CD4-positive, CD25-positive, alpha-beta regulatory T cell (primary cell): ENCODE measurements at regions not wholly inside any gene's neighbourhood (a gene's known extent, or its start where the extent isn't known, plus 50 kb on each side); places are given as distances from the start of the nearest gene placed in this dataset.

Source experiments
- ATAC-seq, 2 donors: fragments of 150-1000 bp; cut with Tn5 transposase; one replicate each; pipeline ENCODE4 v1.10.0; 2021; ENCODE audit warnings: low read depth in 2 of 2, moderate number of reproducible peaks in 2 of 2, moderate library complexity in 1 of 2
- DNase-seq, 3 donors: peaks; one replicate each; pipeline versions ENCODE4 v3.0.0 to v3.0.0-alpha.2; 2012 to 2022; ENCODE audit warnings: mixed read lengths in 1 of 3
- H3K27ac ChIP-seq: one replicate; pipeline ENCODE4 v1.7.0; 2013; ENCODE audit warnings: mild to moderate bottlenecking, low read length; ENCODE audit not compliant: insufficient read depth, poor library complexity, severe bottlenecking
- H3K27me3 ChIP-seq: one replicate; pipeline ENCODE4 v1.7.0; 2013; ENCODE audit warnings: low read length; ENCODE audit not compliant: control insufficient read depth, insufficient read depth
- H3K36me3 ChIP-seq: one replicate; pipeline ENCODE4 v1.7.0; 2013; ENCODE audit warnings: mild to moderate bottlenecking, low read length, moderate library complexity; ENCODE audit not compliant: control insufficient read depth, insufficient read depth
- H3K4me1 ChIP-seq: 2 replicates; pipeline ENCODE4 v1.7.0; 2013; ENCODE audit warnings: mild to moderate bottlenecking, low read length; ENCODE audit not compliant: insufficient read depth, control insufficient read depth, poor library complexity, severe bottlenecking
- H3K4me3 ChIP-seq: one replicate; pipeline ENCODE4 v1.7.0; 2013; ENCODE audit warnings: low read depth, mild to moderate bottlenecking, low read length, moderate library complexity
- H3K9me3 ChIP-seq, 2 experiments: 1 replicate in 1 of 2; 2 replicates in 1 of 2; pipeline ENCODE4 v1.7.0; 2013; ENCODE audit warnings: low read length in 2 of 2, mild to moderate bottlenecking in 1 of 2, moderate library complexity in 1 of 2; ENCODE audit not compliant: control insufficient read depth in 2 of 2
- H3K27ac Mint-ChIP-seq, 3 donors: one replicate each; pipeline ENCODE4 v1.8.0; 2020 to 2022; ENCODE audit warnings: mild to moderate bottlenecking in 3 of 3, mixed read lengths in 3 of 3, moderate library complexity in 2 of 3
- H3K27me3 Mint-ChIP-seq: one replicate; pipeline ENCODE4 v1.8.0; 2022; ENCODE audit warnings: mild to moderate bottlenecking, mixed read lengths
- H3K36me3 Mint-ChIP-seq: one replicate; pipeline ENCODE4 v1.8.0; 2020; ENCODE audit warnings: mixed read lengths
- H3K4me1 Mint-ChIP-seq, 4 donors: one replicate each; pipeline ENCODE4 v1.8.0; 2020 to 2022; ENCODE audit warnings: mixed read lengths in 4 of 4, mild to moderate bottlenecking in 1 of 4
- H3K4me3 Mint-ChIP-seq, 4 donors: one replicate each; pipeline ENCODE4 v1.8.0; 2020 to 2022; ENCODE audit warnings: mild to moderate bottlenecking in 4 of 4, mixed read lengths in 4 of 4, moderate library complexity in 3 of 4
- H3K9me3 Mint-ChIP-seq, 7 donors: one replicate each; pipeline ENCODE4 v1.8.0; 2020 to 2022; ENCODE audit warnings: mixed read lengths in 7 of 7, mild to moderate bottlenecking in 3 of 7, moderate library complexity in 2 of 7

- Histone ChIP-seq H3K9me3 (no peaks in the 10 kb centered on the region), H3K4me1 (no peaks in the 10 kb centered on the region), H3K4me3 (no peak overlapping the region), H3K36me3 (no peaks in the 10 kb centered on the region), H3K27me3 (no peaks in the 10 kb centered on the region), H3K27ac (no peak overlapping the region)
- DNase-seq (no peak), ATAC-seq (no peak)
- Mint-ChIP-seq H3K27ac (no peak overlapping the region), H3K27me3 (no peaks in the 10 kb centered on the region), H3K4me1 (peaks cover 0 to 1% (median under 1%) of the 10 kb centered on the region in 4 donors), H3K4me3 (no peak overlapping the region), H3K36me3 (no peaks in the 10 kb centered on the region), H3K9me3 (peaks cover 0 to 3% (median 0%) of the 10 kb centered on the region in 7 donors)
These were observed 266.5 kb upstream of the ADAMTS16 start for GRCh38 chr5:4873652-4874051.

- Mint-ChIP-seq H3K4me1 (no peaks in the 10 kb centered on the region), H3K27me3 (no peaks in the 10 kb centered on the region), H3K4me3 (no peak overlapping the region), H3K27ac (no peak overlapping the region), H3K36me3 (no peaks in the 10 kb centered on the region), H3K9me3 (peaks cover 0 to 3% (median 0%) of the 10 kb centered on the region in 7 donors)
- ATAC-seq (no peak), DNase-seq (no peak)
- no peaks in the 10 kb centered on the region for H3K27me3 ChIP-seq
- no peak overlapping the region for H3K4me3 ChIP-seq
- no peaks in the 10 kb centered on the region for H3K36me3 ChIP-seq
- no peaks in the 10 kb centered on the region for H3K9me3 ChIP-seq
- H3K4me1 ChIP-seq: no peaks in the 10 kb centered on the region
- H3K27ac ChIP-seq: no peak overlapping the region
These were observed 266.0 kb upstream of the ADAMTS16 start for GRCh38 chr5:4874097-4874496.

GRCh38 chr5:4875942-4876341 lies 264.2 kb upstream of the ADAMTS16 start:
- H3K27ac ChIP-seq: no peak overlapping the region

GRCh38 chr5:4876804-4877203 lies 263.3 kb upstream of the ADAMTS16 start:
- DNase-seq (no peak), ATAC-seq (peak in 1 of 2 donors; percentile 20)
- no peaks in the 10 kb centered on the region for H3K36me3 Mint-ChIP-seq
- H3K4me3 Mint-ChIP-seq: no peak overlapping the region
- Histone ChIP-seq H3K4me1 (no peaks in the 10 kb centered on the region), H3K27me3 (no peaks in the 10 kb centered on the region), H3K36me3 (no peaks in the 10 kb centered on the region), H3K27ac (no peak overlapping the region), H3K9me3 (no peaks in the 10 kb centered on the region), H3K4me3 (no peak overlapping the region)
- no peak overlapping the region for H3K27ac Mint-ChIP-seq
- no peaks in the 10 kb centered on the region for H3K4me1 Mint-ChIP-seq
- H3K27me3 Mint-ChIP-seq: no peaks in the 10 kb centered on the region
- no peaks in the 10 kb centered on the region for H3K9me3 Mint-ChIP-seq

More at GRCh38 chr5:4875942-4876341, 264.2 kb upstream of the ADAMTS16 start:
- no peaks in the 10 kb centered on the region for H3K27me3 ChIP-seq
- H3K36me3 Mint-ChIP-seq: no peaks in the 10 kb centered on the region
- no peaks in the 10 kb centered on the region for H3K4me1 Mint-ChIP-seq
- H3K27me3 Mint-ChIP-seq: no peaks in the 10 kb centered on the region
- H3K27ac Mint-ChIP-seq: no peak overlapping the region
- ATAC-seq (no peak), DNase-seq (no peak)
- H3K4me1 ChIP-seq: no peaks in the 10 kb centered on the region
- H3K9me3 Mint-ChIP-seq: peaks cover 0 to 3% (median 0%) of the 10 kb centered on the region in 7 donors
- no peaks in the 10 kb centered on the region for H3K9me3 ChIP-seq
- no peak overlapping the region for H3K4me3 ChIP-seq
- no peaks in the 10 kb centered on the region for H3K36me3 ChIP-seq
- H3K4me3 Mint-ChIP-seq: no peak overlapping the region

GRCh38 chr5:4877579-4877978 lies 262.6 kb upstream of the ADAMTS16 start:
- Mint-ChIP-seq H3K36me3 (no peaks in the 10 kb centered on the region), H3K27me3 (no peaks in the 10 kb centered on the region), H3K4me1 (no peaks in the 10 kb centered on the region), H3K27ac (no peak overlapping the region), H3K9me3 (peaks cover 0 to 2% (median 0%) of the 10 kb centered on the region in 7 donors), H3K4me3 (no peak overlapping the region)
- H3K36me3 ChIP-seq: no peaks in the 10 kb centered on the region
- no peak overlapping the region for H3K27ac ChIP-seq
- ATAC-seq: no peak
- H3K4me3 ChIP-seq: no peak overlapping the region
- no peaks in the 10 kb centered on the region for H3K9me3 ChIP-seq
- H3K4me1 ChIP-seq: no peaks in the 10 kb centered on the region
- no peak for DNase-seq
- no peaks in the 10 kb centered on the region for H3K27me3 ChIP-seq

- Mint-ChIP-seq H3K36me3 (no peaks in the 10 kb centered on the region), H3K9me3 (peaks cover 0 to 2% (median 0%) of the 10 kb centered on the region in 7 donors)
- no peak for ATAC-seq
These were observed 261.1 kb upstream of the ADAMTS16 start for GRCh38 chr5:4879075-4879474.

GRCh38 chr5:4879693-4880303 lies 260.3 kb upstream of the ADAMTS16 start:
- no peak for ATAC-seq
- H3K4me1 ChIP-seq: no peaks in the 10 kb centered on the region
- H3K36me3 Mint-ChIP-seq: no peaks in the 10 kb centered on the region
- H3K4me3 Mint-ChIP-seq: no peak overlapping the region
- H3K27ac ChIP-seq: no peak overlapping the region
- H3K4me1 Mint-ChIP-seq: no peaks in the 10 kb centered on the region
- H3K36me3 ChIP-seq: no peaks in the 10 kb centered on the region
- no peaks in the 10 kb centered on the region for H3K9me3 ChIP-seq
- DNase-seq: peak in 1 of 3 donors; percentile 47
- no peaks in the 10 kb centered on the region for H3K27me3 ChIP-seq
- H3K27ac Mint-ChIP-seq: no peak overlapping the region
- no peaks in the 10 kb centered on the region for H3K27me3 Mint-ChIP-seq
- no peak overlapping the region for H3K4me3 ChIP-seq
- H3K9me3 Mint-ChIP-seq: peaks cover 0 to 2% (median 0%) of the 10 kb centered on the region in 7 donors

More at GRCh38 chr5:4879075-4879474, 261.1 kb upstream of the ADAMTS16 start:
- Mint-ChIP-seq H3K4me3 (no peak overlapping the region), H3K4me1 (no peaks in the 10 kb centered on the region), H3K27me3 (no peaks in the 10 kb centered on the region), H3K27ac (no peak overlapping the region)
- Histone ChIP-seq H3K4me1 (no peaks in the 10 kb centered on the region), H3K9me3 (no peaks in the 10 kb centered on the region), H3K27me3 (no peaks in the 10 kb centered on the region), H3K27ac (no peak overlapping the region), H3K4me3 (no peak overlapping the region), H3K36me3 (no peaks in the 10 kb centered on the region)
- no peak for DNase-seq

- no peak overlapping the region for H3K27ac Mint-ChIP-seq
- H3K27ac ChIP-seq: no peak overlapping the region
- no peak overlapping the region for H3K4me3 Mint-ChIP-seq
- no peak overlapping the region for H3K4me3 ChIP-seq
- DNase-seq (no peak), ATAC-seq (no peak)
- no peaks in the 10 kb centered on the region for H3K9me3 ChIP-seq
- H3K27me3 ChIP-seq: no peaks in the 10 kb centered on the region
- no peaks in the 10 kb centered on the region for H3K36me3 Mint-ChIP-seq
- H3K9me3 Mint-ChIP-seq: peaks cover 0 to 2% (median 0%) of the 10 kb centered on the region in 7 donors
- no peaks in the 10 kb centered on the region for H3K27me3 Mint-ChIP-seq
- no peaks in the 10 kb centered on the region for H3K4me1 Mint-ChIP-seq
- no peaks in the 10 kb centered on the region for H3K36me3 ChIP-seq
- H3K4me1 ChIP-seq: no peaks in the 10 kb centered on the region
These were observed 259.8 kb upstream of the ADAMTS16 start for GRCh38 chr5:4880304-4880741.
